Suprapubic skin (tissue), 4 donors: ENCODE measurements at regions not wholly inside any gene's neighbourhood (a gene's known extent, or its start where the extent isn't known, plus 50 kb on each side); places are given as distances from the start of the nearest gene placed in this dataset.

Experiments
- DNase-seq, 2 donors: peaks; one replicate each; pipeline ENCODE4 v3.0.0-alpha.2; 2019; ENCODE audit warnings: low spot score in 2 of 2
- H3K27ac ChIP-seq: fragments of 200-600 bp; sonication (generic); one replicate; pipeline ENCODE4 v1.5.1; 2019
- H3K27me3 ChIP-seq: fragments of 200-600 bp; sonication (generic); one replicate; pipeline ENCODE4 v1.5.1; 2019
- H3K36me3 ChIP-seq: fragments of 200-600 bp; sonication (generic); one replicate; pipeline ENCODE4 v1.5.1; 2019
- H3K4me1 ChIP-seq: fragments of 200-600 bp; sonication (generic); one replicate; pipeline ENCODE4 v1.5.1; 2019
- H3K4me3 ChIP-seq: fragments of 200-600 bp; sonication (generic); one replicate; pipeline ENCODE4 v1.5.1; 2019; ENCODE audit warnings: mild to moderate bottlenecking
- H3K9me3 ChIP-seq: fragments of 200-600 bp; sonication (generic); one replicate; pipeline ENCODE4 v1.5.1; 2019
- CTCF ChIP-seq, 2 donors: fragments of 200-600 bp in 1 of 2; fragments of 450-650 bp in 1 of 2; sonication (generic) in 1 of 2; IDR thresholded peaks; one replicate each; pipeline ENCODE4 v1.5.1; 2016 to 2019; ENCODE audit warnings: antibody characterized with exemption in 2 of 2, mild to moderate bottlenecking in 1 of 2, moderate library complexity in 1 of 2
- EP300 ChIP-seq: sonication (generic); formaldehyde crosslinking; IDR thresholded peaks from one replicate; pipeline ENCODE4 v1.6.1; 2017; ENCODE audit warnings: antibody characterized with exemption
- POLR2A ChIP-seq, 2 donors: fragments of 450-650 bp; IDR thresholded peaks; one replicate each; pipeline ENCODE4 v1.6.1; 2017; ENCODE audit warnings: antibody characterized with exemption in 2 of 2, mild to moderate bottlenecking in 2 of 2, moderate library complexity in 2 of 2
- POLR2AphosphoS5 ChIP-seq, 3 donors: sonication (generic); formaldehyde crosslinking; IDR thresholded peaks; one replicate each; pipeline ENCODE4 v1.6.1; 2017; ENCODE audit warnings: antibody characterized with exemption in 3 of 3
- WGBS: methylation state at CpG from one replicate; pipeline ENCODE4 v1.1.5; 2018; 5-methylcytosine and 5-hydroxymethylcytosine counted together

GRCh38 chr18:46271488-46271887 lies 167.3 kb downstream of the HAUS1 start:
- Histone ChIP-seq H3K36me3 (no peaks in the 10 kb centered on the region), H3K27ac (no peak overlapping the region), H3K9me3 (no peaks in the 10 kb centered on the region), H3K4me1 (no peaks in the 10 kb centered on the region), H3K27me3 (no peaks in the 10 kb centered on the region), H3K4me3 (no peak overlapping the region)
- TF ChIP-seq EP300, result no peak
- TF ChIP-seq POLR2AphosphoS5 (IDR thresholded peaks at IDR 0.05), result no peak
- TF ChIP-seq CTCF (IDR thresholded peaks at IDR 0.05), result no peak
- no peak for TF ChIP-seq POLR2A (IDR thresholded peaks at IDR 0.05)
- 84% methylated on average over 2 of the region's 2 CpGs for WGBS
- DNase-seq, result no peak

DNA sequence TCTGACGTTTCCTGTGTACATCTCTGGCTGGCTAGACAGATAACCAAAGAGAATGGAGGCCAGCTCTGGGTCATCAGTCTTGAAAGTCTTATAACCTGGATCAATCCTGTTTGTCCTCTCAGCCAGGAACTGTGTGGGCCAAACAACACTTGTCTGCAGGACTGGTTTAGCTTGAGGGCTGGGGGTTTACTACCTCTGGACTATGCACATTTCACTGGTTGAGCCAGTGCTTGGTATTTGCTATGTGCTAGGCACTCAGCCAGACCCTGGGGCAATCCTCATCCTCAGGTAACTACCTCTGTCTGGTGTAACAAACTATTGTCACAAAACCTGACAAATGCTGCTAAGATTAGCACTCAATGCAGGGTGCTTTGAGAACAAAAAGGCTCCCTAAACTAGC lies 169.7 kb downstream of the HAUS1 start:
- 45% methylated on average over 1 of the region's 1 CpG for WGBS
- Histone ChIP-seq H3K27ac (no peak overlapping the region), H3K4me3 (no peak overlapping the region), H3K4me1 (no peaks in the 10 kb centered on the region), H3K27me3 (no peaks in the 10 kb centered on the region), H3K9me3 (no peaks in the 10 kb centered on the region), H3K36me3 (no peaks in the 10 kb centered on the region)
- TF ChIP-seq POLR2AphosphoS5 (IDR thresholded peaks at IDR 0.05), result no peak
- no peak for TF ChIP-seq CTCF (IDR thresholded peaks at IDR 0.05)
- TF ChIP-seq EP300, result no peak
- TF ChIP-seq POLR2A (IDR thresholded peaks at IDR 0.05), result no peak
- no peak for DNase-seq

DNA sequence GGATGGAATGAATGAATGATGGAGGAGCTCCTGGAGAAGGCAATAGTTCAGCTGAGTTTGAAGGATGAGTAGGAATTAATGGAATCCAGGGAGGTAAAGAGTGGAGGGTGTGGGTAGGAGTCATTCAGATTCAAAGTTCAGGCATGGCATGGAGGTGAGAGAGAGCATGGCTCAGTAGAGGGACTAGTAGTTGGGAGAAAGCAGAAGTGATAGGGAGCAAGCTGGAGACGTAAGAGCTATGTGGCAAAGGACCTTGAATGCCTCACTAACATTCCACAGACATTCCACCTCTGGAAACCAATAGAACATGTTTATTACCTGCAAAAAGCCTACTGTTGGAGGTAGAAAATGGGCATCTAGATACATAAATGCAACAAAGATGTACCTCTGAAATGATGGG lies 170.1 kb downstream of the HAUS1 start:
- 61% methylated on average over 1 of the region's 1 CpG for WGBS

GRCh38 chr18:46275370-46275769 lies 171.2 kb downstream of the HAUS1 start:
- 65% methylated on average over 4 of the region's 4 CpGs for WGBS
- Histone ChIP-seq H3K4me3 (no peak overlapping the region), H3K4me1 (no peaks in the 10 kb centered on the region), H3K9me3 (no peaks in the 10 kb centered on the region), H3K27me3 (no peaks in the 10 kb centered on the region), H3K27ac (no peak overlapping the region), H3K36me3 (no peaks in the 10 kb centered on the region)
- DNase-seq, result no peak
- TF ChIP-seq POLR2AphosphoS5 (IDR thresholded peaks at IDR 0.05), result no peak
- no peak for TF ChIP-seq CTCF (IDR thresholded peaks at IDR 0.05)
- no peak for TF ChIP-seq EP300
- no peak for TF ChIP-seq POLR2A (IDR thresholded peaks at IDR 0.05)

More for the DNA sequence above, 170.1 kb downstream of the HAUS1 start:
- no peaks in the 10 kb centered on the region for H3K4me1 ChIP-seq
- H3K9me3 ChIP-seq, result no peaks in the 10 kb centered on the region
- no peak overlapping the region for H3K27ac ChIP-seq
- H3K36me3 ChIP-seq, result no peaks in the 10 kb centered on the region
- TF ChIP-seq CTCF (IDR thresholded peaks at IDR 0.05) (no peak), POLR2AphosphoS5 (IDR thresholded peaks at IDR 0.05) (no peak), POLR2A (IDR thresholded peaks at IDR 0.05) (no peak), EP300 (no peak)
- DNase-seq, result no peak
- H3K4me3 ChIP-seq, result no peak overlapping the region
- H3K27me3 ChIP-seq, result no peaks in the 10 kb centered on the region

- 82% methylated on average over 3 of the region's 3 CpGs for WGBS
Observed at GRCh38 chr18:46276748-46277147, 172.6 kb downstream of the HAUS1 start.

More at GRCh38 chr18:46276748-46277147, 172.6 kb downstream of the HAUS1 start:
- no peaks in the 10 kb centered on the region for H3K27me3 ChIP-seq
- no peak for DNase-seq
- no peaks in the 10 kb centered on the region for H3K36me3 ChIP-seq
- TF ChIP-seq POLR2A (IDR thresholded peaks at IDR 0.05) (no peak), EP300 (no peak), POLR2AphosphoS5 (IDR thresholded peaks at IDR 0.05) (no peak), CTCF (IDR thresholded peaks at IDR 0.05) (no peak)
- no peak overlapping the region for H3K4me3 ChIP-seq
- H3K9me3 ChIP-seq, result no peaks in the 10 kb centered on the region
- peaks cover 4% of the 10 kb centered on the region for H3K4me1 ChIP-seq
- H3K27ac ChIP-seq, result no peak overlapping the region
